K562 (cell line): ENCODE measurements at regions not wholly inside any gene's neighbourhood (a gene's known extent, or its start where the extent isn't known, plus 50 kb on each side); places are given as distances from the start of the nearest gene placed in this dataset.
A peak's percentile ranks its signal among the peaks of the same experiment; 100 is the strongest.

Source experiments
- ATAC-seq: fragments of 200-7000 bp; cut with Tn5 transposase; 3 replicates; pipeline ENCODE4 v1.9.1; 2020; ENCODE audit warnings: moderate library complexity
- BruUV-seq: library from RNA; stranded (reverse); fragments of 400-500 nt; replicated peaks from 2 replicates; lab custom pipeline; 2021; lab: Mats Ljungman, UMichigan
- CTCF ChIA-PET: fragments of 300-600 bp; formaldehyde crosslinking; extraction: SDS; loops from one replicate; lab custom pipeline; 2021; ENCODE audit warnings: low intra/inter-chr PET ratio; lab: Yijun Ruan, JAX
- POLR2A ChIA-PET: fragments of 300-600, 350-650 bp; sonication (Branson Sonifier 250); formaldehyde crosslinking; extraction: SDS; loops from one replicate; lab custom pipeline; 2021; ENCODE audit warnings: antibody characterized with exemption, inconsistent platforms; lab: Yijun Ruan, JAX
- DNase-seq, 4 experiments: peaks; one replicate each; pipeline versions ENCODE4 v3.0.0 to v3.0.0-alpha.2; 2011 to 2018; ENCODE audit warnings: low spot score in 3 of 4, mixed read lengths in 3 of 4; ENCODE audit errors: extremely low read depth in 1 of 4
- FAIRE-seq: peaks from 2 replicates; lab custom pipeline; 2011; peaks lifted over from hg19 to GRCh38; lab: Jason Lieb, UNC
- H2AFZ ChIP-seq: 2 replicates; pipeline ENCODE4 v1.6.0; 2011; ENCODE audit warnings: low read depth, low read length, control low read depth, inconsistent platforms
- H3K27ac ChIP-seq: fragments of 200-600 bp; 3 replicates; pipeline ENCODE4 v1.8.0; 2011; ENCODE audit warnings: low read depth, mild to moderate bottlenecking, control low read depth, inconsistent platforms, low read length, moderate library complexity, mixed read lengths; ENCODE audit errors: extremely low read depth
- H3K27me3 ChIP-seq, 2 experiments: fragments of 300-600 bp in 1 of 2; 2 replicates in 1 of 2; 3 replicates in 1 of 2; pipeline versions ENCODE4 v1.6.0 to v1.8.0; 2011; ENCODE audit warnings: inconsistent platforms in 2 of 2, low read length in 2 of 2, mild to moderate bottlenecking in 1 of 2, mixed read lengths in 1 of 2, moderate library complexity in 1 of 2; ENCODE audit not compliant: control insufficient read depth in 2 of 2, insufficient read depth in 2 of 2
- H3K36me3 ChIP-seq: fragments of 300-600 bp; 3 replicates; pipeline ENCODE4 v1.8.0; 2011; ENCODE audit warnings: mild to moderate bottlenecking, low read length, inconsistent platforms; ENCODE audit not compliant: control insufficient read depth, insufficient read depth
- H3K4me1 ChIP-seq, 2 experiments: fragments of 200-600 bp in 1 of 2; replicated peaks in 1 of 2; 2 replicates in 1 of 2; 3 replicates in 1 of 2; pipeline versions ENCODE4 v1.5.1 to v1.8.0; 2011; ENCODE audit warnings: inconsistent platforms in 2 of 2, low read length in 2 of 2, mild to moderate bottlenecking in 1 of 2, mixed read lengths in 1 of 2, moderate library complexity in 1 of 2; ENCODE audit not compliant: control insufficient read depth in 2 of 2, insufficient read depth in 2 of 2
- H3K4me2 ChIP-seq: 2 replicates; pipeline ENCODE4 v1.6.1; 2011; ENCODE audit warnings: low read length, control low read depth, inconsistent platforms, mixed read lengths; ENCODE audit not compliant: insufficient read depth
- H3K4me3 ChIP-seq: fragments of 200-600 bp; sonication (generic), shearing (Covaris generic); 2 replicates; pipeline ENCODE4 v1.5.1; 2016; ENCODE audit warnings: control low read depth, inconsistent platforms
- H3K79me2 ChIP-seq: fragments of 200-600 bp; 3 replicates; pipeline ENCODE4 v1.8.0; 2011; ENCODE audit warnings: low read length, inconsistent platforms; ENCODE audit not compliant: control insufficient read depth, insufficient read depth
- H3K9ac ChIP-seq, 2 experiments: 2 replicates each; pipeline versions ENCODE4 v1.6.0 to v1.6.1; 2011; ENCODE audit warnings: low read depth in 2 of 2, low read length in 2 of 2, control low read depth in 1 of 2, inconsistent platforms in 1 of 2, mild to moderate bottlenecking in 1 of 2, mixed read lengths in 1 of 2; ENCODE audit not compliant: insufficient read depth in 1 of 2
- H3K9me1 ChIP-seq: one replicate; pipeline ENCODE4 v1.6.0; 2011; ENCODE audit warnings: inconsistent platforms, mild to moderate bottlenecking, low read length, moderate library complexity; ENCODE audit not compliant: control insufficient read depth, insufficient read depth
- H3K9me3 ChIP-seq: replicated peaks from 2 replicates; pipeline ENCODE4 v1.5.1; 2011; ENCODE audit warnings: low read depth, low read length, inconsistent platforms; ENCODE audit not compliant: control insufficient read depth, insufficient read depth
- H4K20me1 ChIP-seq: replicated peaks from 2 replicates; pipeline ENCODE4 v1.6.1; 2011; ENCODE audit warnings: low read length, inconsistent platforms, mixed read lengths; ENCODE audit not compliant: control insufficient read depth, insufficient read depth
- GATAD2B ChIP-seq: fragments of 450-650 bp; IDR thresholded peaks from 2 replicates; pipeline ENCODE4 v1.6.1; 2017; ENCODE audit warnings: mild to moderate bottlenecking, borderline replicate concordance
- MCM5 ChIP-seq: fragments of 450-650 bp; IDR thresholded peaks from 2 replicates; pipeline ENCODE4 v1.6.1; 2016; ENCODE audit warnings: low read depth
- SAFB2 ChIP-seq: fragments of 200-400 bp; formaldehyde crosslinking; IDR thresholded peaks from 2 replicates; pipeline ENCODE4 v1.6.1; 2018; ENCODE audit warnings: borderline replicate concordance, low read length, low read depth, moderate library complexity; ENCODE audit not compliant: severe bottlenecking
- SETDB1 ChIP-seq: IDR thresholded peaks from one replicate; pipeline ENCODE4 v1.6.1; 2012; ENCODE audit warnings: low read length, control low read depth, inconsistent platforms
- SLC30A9 ChIP-seq: fragments of 250-450 bp; sonication (Bioruptor Pico); IDR thresholded peaks from 2 replicates; pipeline ENCODE4 v1.8.0; 2022; ENCODE audit warnings: mild to moderate bottlenecking, moderate library complexity
- SNAPC5 ChIP-seq: fragments of 250-450 bp; sonication (Bioruptor Pico); IDR thresholded peaks from 2 replicates; pipeline ENCODE4 v1.8.0; 2021; ENCODE audit warnings: moderate library complexity, mild to moderate bottlenecking, inconsistent platforms
- STAG1 ChIP-seq: sonication (generic); formaldehyde crosslinking; IDR thresholded peaks from 2 replicates; pipeline ENCODE4 v1.5.0; 2020; ENCODE audit warnings: missing genetic modification reagents, borderline replicate concordance
- ZC3H8 ChIP-seq: fragments of 450-650 bp; IDR thresholded peaks from 2 replicates; pipeline ENCODE4 v1.6.1; 2017
- ZKSCAN8 ChIP-seq: fragments of 200-800 bp; sonication (Bioruptor generic); IDR thresholded peaks from 2 replicates; pipeline ENCODE4 v1.6.1; 2016; ENCODE audit warnings: missing genetic modification characterization, missing compliant biosample characterization
- WGBS: fragments of 100-300 bp; shearing (Covaris generic); methylation state at CpG from one replicate; pipeline ENCODE4 v1.1.6; 2016; ENCODE audit warnings: low coverage, mixed read lengths; ENCODE audit not compliant: insufficient coverage; ENCODE audit errors: missing lambda C conversion rate; 5-methylcytosine and 5-hydroxymethylcytosine counted together
- in situ Hi-C: fragments of 300-500 bp; cut with MboI; formaldehyde crosslinking; loops from 4 replicates; pipeline ENCODE4 v1.15.0; 2018; ENCODE audit warnings: inconsistent platforms, mixed read lengths
- intact Hi-C: fragments of 100-400 bp; cut with micrococcal nuclease; formaldehyde crosslinking; loops from 2 replicates; pipeline ENCODE4 v1.14.2; 2022
- TF ChIP-seq, protein P1 (sequence below): fragments of 450-650 bp; IDR thresholded peaks from 2 replicates; pipeline ENCODE4 v1.6.1; 2016; ENCODE audit warnings: mild to moderate bottlenecking, moderate library complexity

DNA sequence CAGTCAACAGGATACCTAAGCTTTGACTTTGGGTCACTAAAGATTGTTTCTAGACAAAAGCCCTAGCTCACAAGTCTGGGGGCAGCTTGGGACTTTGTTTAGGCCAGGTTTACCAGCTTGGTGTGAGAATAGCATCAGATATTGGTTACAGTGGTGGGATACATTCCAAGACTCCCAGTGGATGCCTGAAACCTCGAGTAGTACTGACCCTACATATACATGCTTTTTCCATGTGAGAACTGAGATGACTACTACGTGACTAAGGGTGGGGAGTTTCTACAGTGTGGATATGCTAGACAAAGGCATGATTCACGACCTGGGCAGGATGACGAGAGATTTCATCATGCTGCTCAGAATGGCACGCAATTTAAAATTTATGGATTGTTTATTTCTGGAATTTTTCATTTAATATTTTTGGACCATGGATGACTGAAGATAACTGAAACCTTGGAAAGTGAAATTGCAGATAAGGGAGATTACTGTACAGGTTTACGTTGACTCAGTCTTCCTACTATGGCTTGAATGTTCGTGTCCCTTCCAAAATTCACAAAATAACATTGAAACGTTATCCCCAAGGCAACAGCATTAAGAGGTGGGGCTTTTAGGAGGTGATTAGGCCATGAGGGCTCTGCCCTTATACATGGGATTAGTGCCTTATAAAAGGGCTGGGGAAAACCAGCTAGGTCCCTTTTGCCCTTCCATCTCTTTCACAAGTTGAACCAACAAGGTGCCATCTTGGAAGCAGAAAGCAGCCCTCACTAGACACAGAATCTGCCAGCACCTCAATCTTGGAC, 50.2 kb upstream of the CTAGE1 start:
- intact Hi-C loops (loop anchor here (5.0 kb wide), 1 partner anchor 89 kb away; no protein-coding TSS in a partner anchor), in situ Hi-C loops (no loop called here)
- CTCF ChIA-PET: no interaction called here
- H3K36me3 ChIP-seq: no peaks in the 10 kb centered on the region
- no peak overlapping the region; a peak in 1 of 4 replicates for H3K9ac ChIP-seq
- FAIRE-seq: no peak
- peak in 2 of 4 experiments; percentile 39 to 54 for DNase-seq
- 7% methylated on average over 8 of the region's 8 CpGs for WGBS
- POLR2A ChIA-PET: interaction anchor here (1.1 to 2.6 kb wide), 3 partner anchors 13 to 32 kb away, joined by 3 to 11 read pairs (median 5); no protein-coding TSS in a partner anchor
- peaks cover 8 to 55% of the 10 kb centered on the region in 2 experiments for H3K4me1 ChIP-seq
- no TSS peak for BruUV-seq
- H4K20me1 ChIP-seq: no peaks in the 10 kb centered on the region
- no peaks in the 10 kb centered on the region for H3K9me3 ChIP-seq
- no peak overlapping the region for H3K4me3 ChIP-seq
- peaks cover 3 to 16% of the 10 kb centered on the region in 2 experiments; a peak in 2 of 5 replicates for H3K27me3 ChIP-seq
- no peak overlapping the region for H3K4me2 ChIP-seq
- peak; percentile 73 for ATAC-seq
- H3K27ac ChIP-seq: peak overlapping the region; percentile 54
- H3K79me2 ChIP-seq: no peaks in the 10 kb centered on the region
- peaks cover 3% of the 10 kb centered on the region for H3K9me1 ChIP-seq
- H2AFZ ChIP-seq: peak overlapping the region; percentile 29
- TF ChIP-seq MCM5: no peak
- no peak for TF ChIP-seq SETDB1
- TF ChIP-seq SAFB2: no peak
- TF ChIP-seq STAG1 (CRISPR knock-in tag): no peak
- TF ChIP-seq SLC30A9 (CRISPR knock-in tag): no peak
- TF ChIP-seq GATAD2B: no peak
- no peak for TF ChIP-seq ZC3H8
- TF ChIP-seq ZKSCAN8 (CRISPR knock-in tag): peak; percentile 91
- no peak for TF ChIP-seq SNAPC5
- TF ChIP-seq, protein P1, sequence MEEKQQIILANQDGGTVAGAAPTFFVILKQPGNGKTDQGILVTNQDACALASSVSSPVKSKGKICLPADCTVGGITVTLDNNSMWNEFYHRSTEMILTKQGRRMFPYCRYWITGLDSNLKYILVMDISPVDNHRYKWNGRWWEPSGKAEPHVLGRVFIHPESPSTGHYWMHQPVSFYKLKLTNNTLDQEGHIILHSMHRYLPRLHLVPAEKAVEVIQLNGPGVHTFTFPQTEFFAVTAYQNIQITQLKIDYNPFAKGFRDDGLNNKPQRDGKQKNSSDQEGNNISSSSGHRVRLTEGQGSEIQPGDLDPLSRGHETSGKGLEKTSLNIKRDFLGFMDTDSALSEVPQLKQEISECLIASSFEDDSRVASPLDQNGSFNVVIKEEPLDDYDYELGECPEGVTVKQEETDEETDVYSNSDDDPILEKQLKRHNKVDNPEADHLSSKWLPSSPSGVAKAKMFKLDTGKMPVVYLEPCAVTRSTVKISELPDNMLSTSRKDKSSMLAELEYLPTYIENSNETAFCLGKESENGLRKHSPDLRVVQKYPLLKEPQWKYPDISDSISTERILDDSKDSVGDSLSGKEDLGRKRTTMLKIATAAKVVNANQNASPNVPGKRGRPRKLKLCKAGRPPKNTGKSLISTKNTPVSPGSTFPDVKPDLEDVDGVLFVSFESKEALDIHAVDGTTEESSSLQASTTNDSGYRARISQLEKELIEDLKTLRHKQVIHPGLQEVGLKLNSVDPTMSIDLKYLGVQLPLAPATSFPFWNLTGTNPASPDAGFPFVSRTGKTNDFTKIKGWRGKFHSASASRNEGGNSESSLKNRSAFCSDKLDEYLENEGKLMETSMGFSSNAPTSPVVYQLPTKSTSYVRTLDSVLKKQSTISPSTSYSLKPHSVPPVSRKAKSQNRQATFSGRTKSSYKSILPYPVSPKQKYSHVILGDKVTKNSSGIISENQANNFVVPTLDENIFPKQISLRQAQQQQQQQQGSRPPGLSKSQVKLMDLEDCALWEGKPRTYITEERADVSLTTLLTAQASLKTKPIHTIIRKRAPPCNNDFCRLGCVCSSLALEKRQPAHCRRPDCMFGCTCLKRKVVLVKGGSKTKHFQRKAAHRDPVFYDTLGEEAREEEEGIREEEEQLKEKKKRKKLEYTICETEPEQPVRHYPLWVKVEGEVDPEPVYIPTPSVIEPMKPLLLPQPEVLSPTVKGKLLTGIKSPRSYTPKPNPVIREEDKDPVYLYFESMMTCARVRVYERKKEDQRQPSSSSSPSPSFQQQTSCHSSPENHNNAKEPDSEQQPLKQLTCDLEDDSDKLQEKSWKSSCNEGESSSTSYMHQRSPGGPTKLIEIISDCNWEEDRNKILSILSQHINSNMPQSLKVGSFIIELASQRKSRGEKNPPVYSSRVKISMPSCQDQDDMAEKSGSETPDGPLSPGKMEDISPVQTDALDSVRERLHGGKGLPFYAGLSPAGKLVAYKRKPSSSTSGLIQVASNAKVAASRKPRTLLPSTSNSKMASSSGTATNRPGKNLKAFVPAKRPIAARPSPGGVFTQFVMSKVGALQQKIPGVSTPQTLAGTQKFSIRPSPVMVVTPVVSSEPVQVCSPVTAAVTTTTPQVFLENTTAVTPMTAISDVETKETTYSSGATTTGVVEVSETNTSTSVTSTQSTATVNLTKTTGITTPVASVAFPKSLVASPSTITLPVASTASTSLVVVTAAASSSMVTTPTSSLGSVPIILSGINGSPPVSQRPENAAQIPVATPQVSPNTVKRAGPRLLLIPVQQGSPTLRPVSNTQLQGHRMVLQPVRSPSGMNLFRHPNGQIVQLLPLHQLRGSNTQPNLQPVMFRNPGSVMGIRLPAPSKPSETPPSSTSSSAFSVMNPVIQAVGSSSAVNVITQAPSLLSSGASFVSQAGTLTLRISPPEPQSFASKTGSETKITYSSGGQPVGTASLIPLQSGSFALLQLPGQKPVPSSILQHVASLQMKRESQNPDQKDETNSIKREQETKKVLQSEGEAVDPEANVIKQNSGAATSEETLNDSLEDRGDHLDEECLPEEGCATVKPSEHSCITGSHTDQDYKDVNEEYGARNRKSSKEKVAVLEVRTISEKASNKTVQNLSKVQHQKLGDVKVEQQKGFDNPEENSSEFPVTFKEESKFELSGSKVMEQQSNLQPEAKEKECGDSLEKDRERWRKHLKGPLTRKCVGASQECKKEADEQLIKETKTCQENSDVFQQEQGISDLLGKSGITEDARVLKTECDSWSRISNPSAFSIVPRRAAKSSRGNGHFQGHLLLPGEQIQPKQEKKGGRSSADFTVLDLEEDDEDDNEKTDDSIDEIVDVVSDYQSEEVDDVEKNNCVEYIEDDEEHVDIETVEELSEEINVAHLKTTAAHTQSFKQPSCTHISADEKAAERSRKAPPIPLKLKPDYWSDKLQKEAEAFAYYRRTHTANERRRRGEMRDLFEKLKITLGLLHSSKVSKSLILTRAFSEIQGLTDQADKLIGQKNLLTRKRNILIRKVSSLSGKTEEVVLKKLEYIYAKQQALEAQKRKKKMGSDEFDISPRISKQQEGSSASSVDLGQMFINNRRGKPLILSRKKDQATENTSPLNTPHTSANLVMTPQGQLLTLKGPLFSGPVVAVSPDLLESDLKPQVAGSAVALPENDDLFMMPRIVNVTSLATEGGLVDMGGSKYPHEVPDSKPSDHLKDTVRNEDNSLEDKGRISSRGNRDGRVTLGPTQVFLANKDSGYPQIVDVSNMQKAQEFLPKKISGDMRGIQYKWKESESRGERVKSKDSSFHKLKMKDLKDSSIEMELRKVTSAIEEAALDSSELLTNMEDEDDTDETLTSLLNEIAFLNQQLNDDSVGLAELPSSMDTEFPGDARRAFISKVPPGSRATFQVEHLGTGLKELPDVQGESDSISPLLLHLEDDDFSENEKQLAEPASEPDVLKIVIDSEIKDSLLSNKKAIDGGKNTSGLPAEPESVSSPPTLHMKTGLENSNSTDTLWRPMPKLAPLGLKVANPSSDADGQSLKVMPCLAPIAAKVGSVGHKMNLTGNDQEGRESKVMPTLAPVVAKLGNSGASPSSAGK: peak; percentile 100
